ENCODE measurements at regions not wholly inside any gene's neighbourhood (a gene's known extent, or its start where the extent isn't known, plus 50 kb on each side); places are given as distances from the start of the nearest gene placed in this dataset.

- TF ChIP-seq CTCF (conservative IDR thresholded peaks at IDR 0.05; ENCODE audit: low read depth, low read length) (no peak), EZH2 (IDR thresholded peaks at IDR 0.05; ENCODE audit: borderline replicate concordance, low read depth, low read length, poor library complexity, severe bottlenecking) (no peak)
Measured at GRCh38 chr16:31636433-31636832, 108.7 kb downstream of the AHSP start.

All from A673 (cell line).